GM12872 (cell line): ENCODE measurements at regions not wholly inside any gene's neighbourhood (a gene's known extent, or its start where the extent isn't known, plus 50 kb on each side); places are given as distances from the start of the nearest gene placed in this dataset.

ENCODE experiments used
- TF ChIP-seq, protein P1 (sequence below): IDR thresholded peaks from 3 replicates; pipeline ENCODE4 v1.5.1; 2011; ENCODE audit warnings: low read depth, mild to moderate bottlenecking, low read length, moderate library complexity; ENCODE audit not compliant: insufficient read depth

DNA sequence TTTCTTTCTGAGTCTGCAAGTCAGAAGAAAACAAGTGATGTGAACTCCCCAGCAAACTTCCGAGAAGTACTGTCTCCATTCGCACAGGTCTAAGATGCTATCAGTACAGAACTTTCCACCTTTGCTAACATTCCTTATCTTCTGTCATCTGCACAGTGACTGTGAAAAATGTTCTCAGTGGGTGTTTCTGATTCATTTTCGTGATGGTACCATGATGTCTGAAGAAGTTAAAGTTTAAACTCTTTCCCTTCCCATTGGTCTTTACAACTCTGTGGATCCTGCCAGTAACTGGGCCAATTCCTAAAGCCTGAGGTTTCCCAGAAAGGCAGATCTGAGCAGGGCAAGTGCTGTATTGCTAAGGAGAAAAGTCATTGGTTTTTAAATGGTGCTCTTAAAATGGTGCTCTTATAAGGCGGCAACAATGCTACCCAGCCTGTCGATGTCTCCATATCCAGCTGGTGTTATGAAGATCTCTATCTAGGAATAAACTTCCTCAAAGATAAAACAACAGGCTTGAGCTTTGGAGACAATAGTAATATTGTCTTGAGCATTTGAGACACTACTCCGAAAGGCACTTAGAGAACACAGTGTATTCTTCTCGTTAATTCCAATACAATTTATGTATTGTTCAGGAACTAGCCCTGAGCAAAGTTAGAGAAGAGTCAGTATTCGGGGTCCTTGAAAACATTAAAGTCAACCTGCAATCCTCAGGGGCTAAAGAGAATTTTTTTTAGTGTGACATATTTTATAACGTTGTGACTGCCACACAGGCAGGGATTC is 232.3 kb downstream of the OSR1 start:
- TF ChIP-seq, protein P1, sequence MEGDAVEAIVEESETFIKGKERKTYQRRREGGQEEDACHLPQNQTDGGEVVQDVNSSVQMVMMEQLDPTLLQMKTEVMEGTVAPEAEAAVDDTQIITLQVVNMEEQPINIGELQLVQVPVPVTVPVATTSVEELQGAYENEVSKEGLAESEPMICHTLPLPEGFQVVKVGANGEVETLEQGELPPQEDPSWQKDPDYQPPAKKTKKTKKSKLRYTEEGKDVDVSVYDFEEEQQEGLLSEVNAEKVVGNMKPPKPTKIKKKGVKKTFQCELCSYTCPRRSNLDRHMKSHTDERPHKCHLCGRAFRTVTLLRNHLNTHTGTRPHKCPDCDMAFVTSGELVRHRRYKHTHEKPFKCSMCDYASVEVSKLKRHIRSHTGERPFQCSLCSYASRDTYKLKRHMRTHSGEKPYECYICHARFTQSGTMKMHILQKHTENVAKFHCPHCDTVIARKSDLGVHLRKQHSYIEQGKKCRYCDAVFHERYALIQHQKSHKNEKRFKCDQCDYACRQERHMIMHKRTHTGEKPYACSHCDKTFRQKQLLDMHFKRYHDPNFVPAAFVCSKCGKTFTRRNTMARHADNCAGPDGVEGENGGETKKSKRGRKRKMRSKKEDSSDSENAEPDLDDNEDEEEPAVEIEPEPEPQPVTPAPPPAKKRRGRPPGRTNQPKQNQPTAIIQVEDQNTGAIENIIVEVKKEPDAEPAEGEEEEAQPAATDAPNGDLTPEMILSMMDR: no peak

DNA sequence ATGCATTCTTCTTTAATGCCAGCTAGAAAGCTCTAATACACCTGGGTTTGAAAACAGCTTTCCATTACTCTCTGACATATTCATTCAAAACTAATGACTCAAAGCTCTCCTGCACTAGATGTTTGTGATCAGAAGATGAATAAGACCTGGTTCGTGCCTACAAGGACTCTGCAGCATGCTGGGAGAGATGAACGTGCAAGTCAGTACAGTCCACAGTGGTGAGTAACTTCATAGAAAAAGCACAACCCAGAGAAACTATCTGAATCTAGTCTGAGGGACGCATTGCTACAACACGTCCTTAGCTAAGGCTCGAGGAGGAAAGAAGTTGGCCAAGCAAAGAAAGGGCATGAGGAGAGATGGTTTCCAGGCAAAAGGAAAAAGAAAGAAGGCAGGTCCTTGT is 234.3 kb downstream of the OSR1 start:
- TF ChIP-seq, protein P1: no peak

DNA sequence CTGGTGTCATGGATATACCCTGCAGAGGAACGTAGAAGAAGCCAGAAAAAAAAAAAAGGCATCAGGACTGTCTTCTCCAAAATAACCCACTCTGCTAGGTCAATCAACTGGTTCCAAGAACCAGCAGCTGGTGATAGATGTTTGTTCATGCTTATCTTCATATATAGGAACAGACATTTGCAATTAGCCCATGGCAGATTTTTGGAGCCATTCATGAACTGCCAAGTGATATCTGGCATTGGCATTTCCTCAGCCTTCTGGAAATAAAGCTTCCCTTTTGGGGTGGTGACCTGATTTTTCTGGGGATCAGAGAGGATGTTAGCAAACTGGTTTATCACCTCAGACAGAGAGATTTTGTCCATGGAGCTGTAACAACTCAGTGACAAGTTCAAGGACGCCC is 234.9 kb downstream of the OSR1 start:
- TF ChIP-seq, protein P1: no peak

DNA sequence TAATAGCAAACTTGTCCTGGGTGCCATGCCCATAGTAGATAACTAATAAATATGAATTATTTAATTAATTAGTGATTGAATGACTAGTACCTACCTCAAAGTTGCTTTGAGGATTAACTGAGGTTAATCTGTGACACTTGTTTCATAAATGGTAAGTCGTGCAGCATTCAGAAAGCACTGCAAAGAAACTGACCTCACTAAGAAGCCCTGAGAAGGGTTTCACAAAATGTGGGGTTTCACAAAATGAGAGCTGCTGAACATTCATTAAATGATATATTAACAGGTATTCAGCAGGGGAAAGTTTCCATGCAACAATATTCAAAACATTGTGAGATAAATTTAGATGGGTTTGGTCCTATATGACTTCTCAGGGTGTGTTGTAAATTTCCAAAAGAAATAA is 236.2 kb downstream of the OSR1 start:
- TF ChIP-seq, protein P1: no peak

DNA sequence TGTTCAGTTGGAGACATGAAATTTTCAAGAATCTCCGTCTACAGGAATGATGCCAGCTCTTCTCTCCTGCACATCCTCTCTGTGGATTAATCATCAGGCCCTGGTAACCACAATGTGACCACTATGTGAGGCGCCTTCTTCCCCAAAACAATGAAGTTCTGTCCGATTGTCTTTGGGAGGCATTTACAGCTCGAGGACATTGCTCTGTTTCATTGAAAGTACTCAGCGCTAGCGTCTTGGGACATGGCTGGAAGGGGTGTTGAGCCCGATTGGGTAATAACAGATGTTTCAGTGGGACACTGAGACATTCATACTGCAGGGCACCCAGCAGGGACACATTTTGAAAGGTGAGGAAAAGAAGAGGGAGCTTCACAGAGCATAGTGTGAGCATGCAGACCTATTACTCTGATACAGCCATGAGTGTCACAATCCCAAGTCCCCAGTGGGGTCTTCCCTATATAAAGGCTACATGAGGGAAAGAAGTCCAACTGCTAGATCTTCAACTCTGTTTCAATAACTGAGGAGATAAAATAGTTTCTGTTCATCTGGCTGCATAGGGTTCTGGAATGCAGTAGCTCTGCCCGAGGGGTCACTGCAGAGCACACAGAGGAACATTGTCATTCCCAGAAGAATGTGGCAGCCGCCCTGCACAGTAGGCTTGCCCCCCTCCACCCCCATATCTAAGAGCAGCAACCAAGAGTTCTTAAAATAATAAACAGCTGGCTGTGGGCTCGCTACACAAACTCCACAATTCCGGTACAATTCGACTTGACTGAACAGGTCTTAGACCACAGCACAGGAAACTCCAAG is 237.3 kb downstream of the OSR1 start:
- TF ChIP-seq, protein P1: no peak

DNA sequence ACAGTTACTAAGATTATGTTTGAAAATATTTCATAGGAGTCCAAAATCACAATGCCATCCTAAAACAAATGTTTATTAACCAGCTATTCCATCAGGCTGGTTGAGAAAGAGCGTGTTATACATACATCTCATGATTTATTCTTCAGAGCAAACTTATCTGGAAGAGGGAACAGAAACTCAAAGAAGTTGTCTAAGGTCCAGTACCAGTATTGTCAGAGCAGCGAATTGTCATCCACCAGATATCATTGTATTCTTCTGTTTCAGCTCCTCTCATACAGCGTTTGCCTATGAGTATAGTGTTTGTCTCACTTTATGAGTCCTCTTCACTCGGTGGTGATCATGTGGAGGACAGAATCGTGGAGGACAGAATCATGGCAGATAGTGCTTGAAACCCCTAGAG is 238.2 kb downstream of the OSR1 start:
- TF ChIP-seq, protein P1: no peak

DNA sequence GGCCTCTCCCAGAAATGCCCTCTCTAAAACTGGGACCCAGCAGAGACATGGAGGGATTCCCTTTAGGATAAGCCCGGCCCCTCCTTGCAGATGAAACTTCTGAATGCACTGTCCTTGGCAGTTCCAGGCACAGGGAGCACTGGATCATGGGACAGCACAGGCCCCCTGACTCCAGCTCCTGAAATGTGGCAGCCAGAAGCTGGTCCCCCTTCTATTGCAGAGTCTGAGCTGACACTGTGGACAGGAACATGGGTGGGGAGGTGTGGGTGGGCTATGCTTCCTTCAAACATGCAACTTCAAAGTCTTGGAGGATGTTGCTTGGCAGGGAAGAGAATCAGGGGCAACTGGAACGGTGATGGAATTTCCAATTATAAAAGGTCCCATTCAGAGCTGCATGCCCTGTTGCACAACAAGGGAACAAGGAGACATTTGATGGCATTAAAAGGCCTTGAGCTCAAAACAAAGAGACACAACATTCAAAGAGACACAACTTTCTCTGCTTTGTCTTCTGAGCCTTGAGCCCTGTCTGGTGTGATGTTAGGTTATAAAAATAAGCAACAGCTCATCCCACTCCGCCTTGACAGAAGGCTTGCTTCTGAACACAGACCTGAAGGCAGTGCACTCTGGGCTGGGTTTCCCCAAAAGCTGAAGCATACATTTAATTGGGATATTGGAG is 239.0 kb downstream of the OSR1 start:
- TF ChIP-seq, protein P1: no peak
